H1 (cell line): ENCODE measurements at regions not wholly inside any gene's neighbourhood (a gene's known extent, or its start where the extent isn't known, plus 50 kb on each side); places are given as distances from the start of the nearest gene placed in this dataset.

Experiments used
- CTCF ChIA-PET: fragments of 300-600 bp; sonication (Branson Sonifier 250); formaldehyde crosslinking; loops from one replicate; lab custom pipeline; 2021; ENCODE audit not compliant: partially characterized antibody; lab: Charles Lee
- POLR2A ChIA-PET: fragments of 300-600 bp; sonication (Branson Sonifier 250); formaldehyde crosslinking; loops from one replicate; lab custom pipeline; 2021; ENCODE audit warnings: inconsistent platforms; ENCODE audit not compliant: partially characterized antibody; lab: Charles Lee
- DNase-seq, 2 experiments: peaks; one replicate each; pipeline versions ENCODE4 v3.0.0 to v3.0.0-alpha.2; 2010 to 2022; ENCODE audit warnings: low spot score in 2 of 2, low read depth in 1 of 2, mixed read lengths in 1 of 2
- FAIRE-seq: peaks from 2 replicates; lab custom pipeline; 2011; peaks lifted over from hg19 to GRCh38; lab: Jason Lieb, UNC
- H2AFZ ChIP-seq: 2 replicates; pipeline ENCODE4 v1.8.1; 2012; ENCODE audit warnings: low read length, inconsistent platforms
- H2AK5ac ChIP-seq: 2 replicates; pipeline ENCODE4 v1.6.1; 2013; ENCODE audit warnings: low read depth, low read length
- H2BK120ac ChIP-seq: replicated peaks from 2 replicates; pipeline ENCODE3; 2013; ENCODE audit warnings: low read depth, low read length, inconsistent platforms
- H2BK12ac ChIP-seq: 2 replicates; pipeline ENCODE4 v1.6.1; 2013; ENCODE audit warnings: low read depth, low read length
- H2BK15ac ChIP-seq: 2 replicates; pipeline ENCODE4 v1.6.1; 2013; ENCODE audit warnings: low read length
- H2BK20ac ChIP-seq: 2 replicates; pipeline ENCODE4 v1.6.1; 2013; ENCODE audit warnings: low read length
- H2BK5ac ChIP-seq: 2 replicates; pipeline ENCODE4 v1.6.1; 2013; ENCODE audit warnings: low read depth, low read length
- H3K14ac ChIP-seq: 2 replicates; pipeline ENCODE4 v1.6.1; 2013; ENCODE audit warnings: inconsistent platforms; ENCODE audit not compliant: insufficient read length
- H3K18ac ChIP-seq: 2 replicates; pipeline ENCODE4 v1.6.1; 2013; ENCODE audit warnings: low read length; ENCODE audit errors: extremely low read depth
- H3K23ac ChIP-seq: 2 replicates; pipeline ENCODE4 v1.6.1; 2013; ENCODE audit warnings: inconsistent platforms; ENCODE audit not compliant: insufficient read length
- H3K23me2 ChIP-seq: 2 replicates; pipeline ENCODE4 v1.6.1; 2013; ENCODE audit warnings: low read depth, low read length
- H3K27ac ChIP-seq: 2 replicates; pipeline ENCODE4 v1.6.1; 2011; ENCODE audit warnings: low read depth, low read length, inconsistent platforms
- H3K27me3 ChIP-seq, 4 experiments: replicated peaks in 1 of 4; 1 replicate in 1 of 4; 2 replicates in 3 of 4; pipeline versions ENCODE4 v1.6.1 to v1.8.1; 2011 to 2013; ENCODE audit warnings: low read length in 3 of 4, mild to moderate bottlenecking in 3 of 4, inconsistent platforms in 2 of 4, mixed read lengths in 2 of 4, moderate library complexity in 1 of 4; ENCODE audit not compliant: control insufficient read depth in 3 of 4, insufficient read depth in 3 of 4; ENCODE audit errors: extremely low read depth in 1 of 4
- H3K36me3 ChIP-seq, 4 experiments: 2 replicates each; pipeline versions ENCODE4 v1.6.1 to v1.8.1; 2011 to 2013; ENCODE audit warnings: mild to moderate bottlenecking in 4 of 4, low read length in 3 of 4, moderate library complexity in 2 of 4, control low read depth in 1 of 4, inconsistent platforms in 1 of 4; ENCODE audit not compliant: insufficient read depth in 4 of 4, control insufficient read depth in 2 of 4
- H3K4ac ChIP-seq: replicated peaks from 2 replicates; pipeline ENCODE3; 2013; ENCODE audit warnings: low read length, low read depth, mixed read lengths, inconsistent platforms; ENCODE audit not compliant: insufficient read length
- H3K4me1 ChIP-seq, 4 experiments: replicated peaks in 1 of 4; 1 replicate in 1 of 4; 2 replicates in 3 of 4; pipeline versions ENCODE4 v1.6.1 to v1.8.1; 2011 to 2013; ENCODE audit warnings: low read length in 3 of 4, inconsistent platforms in 2 of 4, mixed read lengths in 1 of 4; ENCODE audit not compliant: insufficient read depth in 4 of 4, control insufficient read depth in 3 of 4
- H3K4me2 ChIP-seq, 2 experiments: 2 replicates each; pipeline versions ENCODE4 v1.6.1 to v1.8.1; 2011 to 2013; ENCODE audit warnings: low read depth in 2 of 2, low read length in 2 of 2, control low read depth in 1 of 2, inconsistent platforms in 1 of 2, mild to moderate bottlenecking in 1 of 2; ENCODE audit not compliant: insufficient read depth in 1 of 2
- H3K4me3 ChIP-seq, 4 experiments: fragments of 200-600, 300-600 bp in 1 of 4; sonication (generic), shearing (Covaris generic), sonication (Bioruptor Twin) in 1 of 4; 2 replicates each; pipeline versions ENCODE4 v1.5.1 to v1.8.1; 2011 to 2016; ENCODE audit warnings: low read length in 4 of 4, low read depth in 3 of 4, control low read depth in 2 of 4, inconsistent platforms in 2 of 4, mild to moderate bottlenecking in 2 of 4, mixed read lengths in 1 of 4, moderate library complexity in 1 of 4; ENCODE audit not compliant: insufficient read depth in 2 of 4; ENCODE audit errors: extremely low read depth in 1 of 4
- H3K56ac ChIP-seq: replicated peaks from 2 replicates; pipeline ENCODE3; 2013; ENCODE audit warnings: low read depth, mild to moderate bottlenecking, mixed read lengths, low read length, inconsistent platforms; ENCODE audit not compliant: insufficient read length
- H3K79me1 ChIP-seq: 2 replicates; pipeline ENCODE4 v1.6.1; 2013; ENCODE audit warnings: low read depth, low read length, control low read depth
- H3K79me2 ChIP-seq, 2 experiments: 2 replicates each; pipeline versions ENCODE4 v1.6.1 to v1.8.1; 2012 to 2013; ENCODE audit warnings: low read length in 2 of 2, mild to moderate bottlenecking in 2 of 2, inconsistent platforms in 1 of 2; ENCODE audit not compliant: insufficient read depth in 2 of 2, control insufficient read depth in 1 of 2
- H3K9ac ChIP-seq, 4 experiments: replicated peaks in 1 of 4; 1 replicate in 1 of 4; 2 replicates in 3 of 4; pipeline versions ENCODE4 v1.6.1 to v1.8.1; 2011 to 2013; ENCODE audit warnings: low read depth in 3 of 4, low read length in 3 of 4, control low read depth in 2 of 4, mild to moderate bottlenecking in 2 of 4, moderate library complexity in 2 of 4, inconsistent platforms in 1 of 4; ENCODE audit errors: extremely low read depth in 1 of 4
- H3K9me3 ChIP-seq, 2 experiments: 2 replicates each; pipeline versions ENCODE4 v1.6.1 to v1.8.1; 2012 to 2013; ENCODE audit warnings: mild to moderate bottlenecking in 2 of 2, moderate library complexity in 2 of 2, control low read depth in 1 of 2, inconsistent platforms in 1 of 2, low read depth in 1 of 2, low read length in 1 of 2, mixed read lengths in 1 of 2; ENCODE audit not compliant: insufficient read depth in 2 of 2
- H4K20me1 ChIP-seq, 2 experiments: replicated peaks in 1 of 2; 2 replicates each; pipeline versions ENCODE3 to v1.8.1; 2011 to 2013; ENCODE audit warnings: inconsistent platforms in 2 of 2, low read length in 2 of 2, mild to moderate bottlenecking in 1 of 2; ENCODE audit not compliant: insufficient read depth in 2 of 2, control insufficient read depth in 1 of 2
- H4K5ac ChIP-seq: 2 replicates; pipeline ENCODE4 v1.6.1; 2013; ENCODE audit warnings: low read length, low read depth, mixed read lengths, inconsistent platforms; ENCODE audit not compliant: insufficient read length
- H4K8ac ChIP-seq: 2 replicates; pipeline ENCODE4 v1.8.0; 2013; ENCODE audit warnings: mild to moderate bottlenecking, moderate library complexity, low read length, inconsistent platforms; ENCODE audit not compliant: insufficient read depth; ENCODE audit errors: extremely low read depth
- H4K91ac ChIP-seq: replicated peaks from 2 replicates; pipeline ENCODE3; 2013; ENCODE audit warnings: low read length, mixed read lengths, inconsistent platforms; ENCODE audit not compliant: insufficient read length
- CEBPB ChIP-seq: IDR thresholded peaks from 2 replicates; pipeline ENCODE4 v1.6.1; 2012; ENCODE audit warnings: low read depth, low read length
- EGR1 ChIP-seq: IDR thresholded peaks from 2 replicates; pipeline ENCODE4 v1.6.1; 2011; ENCODE audit warnings: low read depth, low read length, borderline replicate concordance
- JUN ChIP-seq: IDR thresholded peaks from 2 replicates; pipeline ENCODE4 v1.6.1; 2011; ENCODE audit warnings: low read depth, mild to moderate bottlenecking, improper control_type of control experiment, low read length
- NRF1 ChIP-seq: IDR thresholded peaks from 2 replicates; pipeline ENCODE4 v1.6.1; 2011; ENCODE audit warnings: mild to moderate bottlenecking, low read depth, low read length, improper control_type of control experiment
- POLR2A ChIP-seq, 2 experiments: IDR thresholded peaks; 1 replicate in 1 of 2; 2 replicates in 1 of 2; pipeline ENCODE4 v1.6.1; 2011; ENCODE audit warnings: low read depth in 2 of 2, low read length in 2 of 2, mild to moderate bottlenecking in 2 of 2; ENCODE audit errors: control extremely low read depth in 1 of 2
- POLR2AphosphoS5 ChIP-seq: IDR thresholded peaks from 2 replicates; pipeline ENCODE4 v1.6.1; 2011; ENCODE audit warnings: low read depth, low read length
- RXRA ChIP-seq: IDR thresholded peaks from 2 replicates; pipeline ENCODE4 v1.6.1; 2011; ENCODE audit warnings: low read depth, mild to moderate bottlenecking, low read length, moderate library complexity; ENCODE audit not compliant: insufficient read depth
- SIN3A ChIP-seq, 2 experiments: IDR thresholded peaks in 1 of 2; conservative IDR thresholded peaks in 1 of 2; 2 replicates each; pipeline ENCODE4 v1.6.1; 2011 to 2012; ENCODE audit warnings: low read length in 2 of 2, improper control_type of control experiment in 1 of 2, low read depth in 1 of 2, mild to moderate bottlenecking in 1 of 2
- SUZ12 ChIP-seq: fragments of 200-600 bp; sonication (generic); IDR thresholded peaks from 2 replicates; pipeline ENCODE4 v1.6.1; 2012; ENCODE audit warnings: mild to moderate bottlenecking, inconsistent platforms, low read length, moderate library complexity, mixed read lengths
- TAF7 ChIP-seq: optimal IDR thresholded peaks from 2 replicates; pipeline ENCODE3; 2011; ENCODE audit warnings: low read depth, mild to moderate bottlenecking, inconsistent platforms, low read length, moderate library complexity, borderline replicate concordance
- YY1 ChIP-seq: IDR thresholded peaks from 2 replicates; pipeline ENCODE4 v1.6.1; 2011; ENCODE audit warnings: low read depth, mild to moderate bottlenecking, low read length
- WGBS, 2 experiments: shearing (Covaris generic) in 1 of 2; methylation state at CpG; one replicate each; pipeline versions ENCODE4 v1.1.6 to v1.1.7; 2013 to 2015; ENCODE audit warnings: low lambda C conversion rate in 2 of 2, mixed read lengths in 2 of 2, inconsistent platforms in 1 of 2, low coverage in 1 of 2, missing lambda C conversion rate in 1 of 2; ENCODE audit not compliant: insufficient replicate concordance in 2 of 2, insufficient coverage in 1 of 2, insufficient read length in 1 of 2; ENCODE audit errors: extremely low coverage in 1 of 2, missing lambda C conversion rate in 1 of 2; 5-methylcytosine and 5-hydroxymethylcytosine counted together

DNA sequence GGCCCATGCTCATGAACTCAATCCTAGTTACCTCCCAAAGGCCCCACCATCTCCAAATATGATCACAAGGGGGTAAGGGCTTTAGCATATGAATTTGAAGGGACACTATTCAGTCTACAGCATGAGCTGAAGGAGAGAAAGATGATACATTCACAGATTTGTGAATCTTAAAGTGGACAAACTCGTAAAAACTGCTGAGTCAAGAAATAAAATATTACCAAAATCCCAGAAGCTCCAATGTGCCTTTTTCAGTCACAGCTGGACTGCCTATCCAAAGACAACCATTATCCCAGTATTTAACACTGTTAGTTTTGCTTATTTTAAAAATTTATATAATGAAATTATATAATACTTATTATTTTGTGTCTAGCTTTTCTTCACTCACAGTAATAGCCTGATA lies 109.0 kb downstream of the CXXC4 start:
- H3K4me2 ChIP-seq, result no peak overlapping the region
- H3K18ac ChIP-seq, result no peak overlapping the region
- H3K27me3 ChIP-seq, result no peaks in the 10 kb centered on the region
- no peak overlapping the region for H3K4ac ChIP-seq
- H2BK120ac ChIP-seq, result no peak overlapping the region
- no peak overlapping the region for H2BK15ac ChIP-seq
- H4K91ac ChIP-seq, result no peak overlapping the region
- H3K4me1 ChIP-seq, result no peaks in the 10 kb centered on the region
- H3K23me2 ChIP-seq, result no peaks in the 10 kb centered on the region
- H2AK5ac ChIP-seq, result no peak overlapping the region
- H4K8ac ChIP-seq, result no peak overlapping the region
- CTCF ChIA-PET, result no interaction called here
- no peak overlapping the region for H2BK12ac ChIP-seq
- no peaks in the 10 kb centered on the region for H3K36me3 ChIP-seq
- H3K79me2 ChIP-seq, result no peaks in the 10 kb centered on the region
- no peak for DNase-seq
- FAIRE-seq, result no peak
- no peak overlapping the region for H3K14ac ChIP-seq
- H3K4me3 ChIP-seq, result no peak overlapping the region
- no peak overlapping the region for H3K56ac ChIP-seq
- no peak overlapping the region for H4K5ac ChIP-seq
- POLR2A ChIA-PET, result no interaction called here
- H3K9me3 ChIP-seq, result no peaks in the 10 kb centered on the region
- no peaks in the 10 kb centered on the region for H3K79me1 ChIP-seq
- no peak overlapping the region for H2BK20ac ChIP-seq
- WGBS, 2 experiments, result 83% methylated on average over 1 of the region's 1 CpG; no CpG with 5 or more reads in 1 of the 2 experiments
- no peak overlapping the region for H3K27ac ChIP-seq
- no peak overlapping the region for H3K9ac ChIP-seq
- no peaks in the 10 kb centered on the region for H4K20me1 ChIP-seq
- no peak overlapping the region for H2AFZ ChIP-seq
- H3K23ac ChIP-seq, result no peak overlapping the region
- TF ChIP-seq CEBPB (no peak), TAF7 (no peak), POLR2A (IDR thresholded peaks at IDR 0.05; ENCODE audit: control extremely low read depth in 1 of 2, low read depth in 2 of 2, low read length in 2 of 2) (no peak), YY1 (no peak), NRF1 (no peak), EGR1 (no peak), POLR2AphosphoS5 (no peak), SUZ12 (no peak), SIN3A (conservative IDR thresholded peaks at IDR 0.05 in 1 of 2, IDR thresholded peaks at IDR 0.05 in 1 of 2; ENCODE audit: low read depth in 1 of 2, low read length in 2 of 2) (no peak), JUN (no peak), RXRA (no peak)
- no peak overlapping the region for H2BK5ac ChIP-seq
